SK-N-MC (cell line): ENCODE measurements at regions not wholly inside any gene's neighbourhood (a gene's known extent, or its start where the extent isn't known, plus 50 kb on each side); places are given as distances from the start of the nearest gene placed in this dataset.

Experiments
- DNase-seq: peaks from one replicate; pipeline ENCODE4 v3.0.0-alpha.2; 2011; ENCODE audit warnings: low read depth, low spot score
- H3K27ac ChIP-seq: fragments of 200-600 bp; sonication (generic); 2 replicates; pipeline ENCODE4 v1.5.1; 2016; ENCODE audit warnings: mixed run types
- H3K36me3 ChIP-seq: fragments of 200-600 bp; sonication (generic); 2 replicates; pipeline ENCODE4 v1.6.1; 2017; ENCODE audit warnings: antibody characterized with exemption, low read length, mixed read lengths; ENCODE audit not compliant: insufficient read depth
- H3K4me3 ChIP-seq: fragments of 200-600 bp; sonication (generic); 2 replicates; pipeline ENCODE4 v1.5.1; 2016
- H3K9ac ChIP-seq: fragments of 200-600 bp; sonication (generic); 2 replicates; pipeline ENCODE4 v1.8.0; 2017; ENCODE audit warnings: mixed run types, mixed read lengths; ENCODE audit not compliant: insufficient read length
- H3K9me3 ChIP-seq: fragments of 200-600 bp; sonication (generic); 2 replicates; pipeline ENCODE4 v1.6.1; 2017; ENCODE audit warnings: low read depth, mild to moderate bottlenecking, antibody characterized with exemption, low read length, moderate library complexity, mixed read lengths
- EZH2 ChIP-seq: fragments of 200-600 bp; sonication (generic); IDR thresholded peaks from one replicate; pipeline ENCODE4 v1.6.1; 2017; ENCODE audit warnings: antibody characterized with exemption
- FOXP2 ChIP-seq: optimal IDR thresholded peaks from 2 replicates; pipeline ENCODE3; 2011; ENCODE audit warnings: mild to moderate bottlenecking, moderate library complexity; ENCODE audit not compliant: insufficient read depth; ENCODE audit errors: extremely low read length, control extremely low read depth
- POLR2AphosphoS5 ChIP-seq: IDR thresholded peaks from 2 replicates; pipeline ENCODE4 v1.6.1; 2012; ENCODE audit warnings: mild to moderate bottlenecking, low read depth, low read length, borderline replicate concordance

DNA sequence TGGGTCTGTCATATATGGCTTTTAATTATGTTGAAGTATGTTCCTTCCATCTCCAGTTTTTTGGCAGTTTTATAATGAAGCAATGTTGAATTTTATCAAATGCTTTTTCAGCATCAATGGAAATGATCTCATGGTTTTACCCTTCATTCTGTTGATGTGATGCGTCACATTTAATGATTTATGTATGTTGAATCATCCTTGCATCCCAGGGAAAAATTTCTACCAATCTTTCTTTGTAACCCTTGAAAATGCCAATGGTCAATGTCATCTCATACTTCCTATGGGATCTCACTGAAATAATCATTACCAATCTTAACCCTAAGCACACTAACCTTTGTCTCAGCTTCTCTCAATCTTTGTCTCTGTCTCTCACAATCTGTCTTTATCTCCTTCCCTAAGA is 1004.0 kb downstream of the KCNT2 start:
- no peaks in the 10 kb centered on the region for H3K9me3 ChIP-seq
- no peak for DNase-seq
- H3K9ac ChIP-seq, result no peak overlapping the region
- no peak overlapping the region for H3K4me3 ChIP-seq
- H3K27ac ChIP-seq, result no peak overlapping the region
- no peaks in the 10 kb centered on the region for H3K36me3 ChIP-seq
- TF ChIP-seq FOXP2 (no peak), POLR2AphosphoS5 (no peak), EZH2 (no peak)

- Histone ChIP-seq H3K27ac (no peak overlapping the region), H3K9ac (no peak overlapping the region), H3K36me3 (no peaks in the 10 kb centered on the region), H3K9me3 (no peaks in the 10 kb centered on the region), H3K4me3 (no peak overlapping the region)
- no peak for TF ChIP-seq FOXP2
- TF ChIP-seq EZH2, result no peak
- TF ChIP-seq POLR2AphosphoS5, result no peak
- DNase-seq, result no peak
Measured at GRCh38 chr1:195597891-195598290, 1010.3 kb downstream of the KCNT2 start.

DNA sequence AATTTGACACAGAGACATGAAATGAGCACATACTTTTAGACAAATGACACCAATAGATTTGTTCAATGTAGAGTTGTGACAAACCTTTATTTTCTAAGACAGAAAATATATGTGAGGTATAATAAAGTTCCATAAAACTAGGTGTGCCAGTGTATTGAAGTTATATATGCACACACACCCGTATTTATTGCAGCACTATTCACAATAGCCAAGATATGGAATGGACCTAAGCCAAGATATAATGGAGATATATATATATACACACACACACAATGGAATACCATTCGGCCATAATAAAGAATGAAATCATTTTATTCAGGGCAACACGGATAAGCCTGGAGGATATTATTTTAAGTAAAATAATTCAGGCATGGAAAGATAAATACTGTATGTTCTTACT is 1013.5 kb downstream of the KCNT2 start:
- no peak for TF ChIP-seq POLR2AphosphoS5
- TF ChIP-seq EZH2, result no peak
- TF ChIP-seq FOXP2, result no peak
- H3K9ac ChIP-seq, result no peak overlapping the region
- H3K9me3 ChIP-seq, result no peaks in the 10 kb centered on the region
- H3K4me3 ChIP-seq, result no peak overlapping the region
- no peak for DNase-seq
- no peaks in the 10 kb centered on the region for H3K36me3 ChIP-seq
- no peak overlapping the region for H3K27ac ChIP-seq

DNA sequence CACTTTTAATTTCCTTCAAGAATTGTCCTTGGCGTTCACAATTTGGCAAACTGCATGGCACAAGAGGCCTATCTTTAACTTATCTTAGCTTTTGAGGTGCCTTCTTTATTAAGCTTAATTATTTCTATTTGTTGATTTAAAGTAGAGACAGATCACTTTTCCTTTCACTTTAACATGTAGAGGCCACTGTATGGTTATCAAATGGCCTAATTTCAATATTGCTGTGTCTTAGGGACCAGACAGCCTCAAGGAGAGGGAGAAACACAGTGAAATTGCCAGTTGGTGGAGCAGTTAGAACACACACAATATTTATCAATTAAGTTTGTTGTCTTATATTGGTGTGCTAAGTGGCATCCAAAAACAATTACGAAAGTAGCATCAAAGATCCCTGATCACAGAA is 1013.9 kb downstream of the KCNT2 start:
- H3K36me3 ChIP-seq, result no peaks in the 10 kb centered on the region
- no peak overlapping the region for H3K4me3 ChIP-seq
- DNase-seq, result no peak
- H3K9me3 ChIP-seq, result no peaks in the 10 kb centered on the region
- no peak for TF ChIP-seq EZH2
- TF ChIP-seq FOXP2, result no peak
- TF ChIP-seq POLR2AphosphoS5, result no peak
- H3K9ac ChIP-seq, result no peak overlapping the region
- H3K27ac ChIP-seq, result no peak overlapping the region

- H3K4me3 ChIP-seq, result peak overlapping the region; percentile 13; the same call in 1 of the 2 replicates
- H3K36me3 ChIP-seq, result no peaks in the 10 kb centered on the region
- DNase-seq, result peak; percentile 80
- TF ChIP-seq POLR2AphosphoS5 (peak; percentile 34; the same call in 1 of the 2 replicates), EZH2 (no peak), FOXP2 (no peak)
- no peak overlapping the region; the same call in 1 of the 2 replicates for H3K27ac ChIP-seq
- H3K9me3 ChIP-seq, result no peaks in the 10 kb centered on the region; the same call in 1 of the 2 replicates
- no peak overlapping the region for H3K9ac ChIP-seq
Measured at GRCh38 chr1:195591917-195592672, 1016.1 kb downstream of the KCNT2 start.

DNA sequence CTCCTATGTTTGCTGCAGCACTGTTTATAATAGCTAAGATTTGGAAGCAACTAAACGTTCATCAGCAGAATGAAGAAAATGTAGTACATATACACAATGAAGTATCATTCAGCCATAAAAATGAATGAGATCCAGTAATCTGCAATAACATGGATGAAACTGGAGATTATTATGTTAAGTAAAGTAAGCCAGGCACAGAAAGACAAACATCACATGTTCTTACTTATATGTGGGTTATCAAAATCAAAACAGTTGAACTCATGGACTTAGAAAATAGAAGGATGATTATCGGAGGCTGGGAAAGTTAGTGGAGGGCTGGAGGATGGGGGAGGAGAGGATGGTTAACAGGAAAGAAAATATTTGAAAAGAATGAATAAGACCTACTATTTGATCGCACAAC is 1017.6 kb downstream of the KCNT2 start:
- no peak for DNase-seq
- Histone ChIP-seq H3K4me3 (no peak overlapping the region), H3K27ac (no peak overlapping the region), H3K36me3 (no peaks in the 10 kb centered on the region), H3K9me3 (no peaks in the 10 kb centered on the region; the same call in 1 of the 2 replicates), H3K9ac (no peak overlapping the region)
- TF ChIP-seq EZH2, result no peak

DNA sequence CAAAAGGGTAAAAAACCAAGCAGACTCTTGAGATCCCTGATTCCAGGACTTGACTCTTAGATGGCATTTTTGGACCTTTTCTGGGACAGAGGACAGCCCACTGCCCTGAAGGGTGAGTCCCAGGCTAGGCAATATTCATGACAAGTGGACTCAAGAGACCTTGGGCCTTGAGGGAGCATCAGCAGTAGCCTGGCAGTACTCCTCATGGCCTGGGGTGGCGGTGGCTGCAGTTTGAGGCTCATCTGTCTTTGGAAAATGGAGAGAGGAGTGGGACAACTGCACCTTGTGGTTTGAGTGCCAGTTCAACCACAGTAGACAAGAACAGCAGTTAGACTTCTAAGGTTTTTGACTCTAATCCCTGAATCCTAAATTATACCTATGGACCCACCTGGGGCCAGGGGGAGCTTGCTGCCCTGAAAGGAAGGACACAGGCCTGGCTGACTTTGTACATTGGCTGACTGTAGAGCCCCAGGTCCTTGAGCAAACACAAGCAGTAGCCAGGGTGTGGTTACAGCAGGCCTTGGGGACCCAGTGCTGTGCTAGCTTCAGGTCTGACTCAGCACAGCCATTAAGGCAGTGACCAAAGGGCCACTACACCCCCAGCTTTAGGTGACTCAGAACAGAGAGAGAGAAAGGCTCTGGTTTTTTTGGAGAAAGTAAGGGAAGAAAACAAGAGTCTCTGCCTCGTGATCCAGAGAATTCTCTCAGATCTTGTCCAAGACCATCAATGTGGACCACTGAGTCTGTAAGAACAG is 1023.2 kb downstream of the KCNT2 start:
- Histone ChIP-seq H3K4me3 (no peak overlapping the region), H3K27ac (no peak overlapping the region), H3K36me3 (no peaks in the 10 kb centered on the region), H3K9ac (no peak overlapping the region), H3K9me3 (no peaks in the 10 kb centered on the region; the same call in 1 of the 2 replicates)
- DNase-seq, result no peak
- no peak for TF ChIP-seq FOXP2
- TF ChIP-seq EZH2, result no peak
- TF ChIP-seq POLR2AphosphoS5, result no peak

GRCh38 chr1:195580988-195581387 is 1027.3 kb downstream of the KCNT2 start:
- no peak overlapping the region for H3K4me3 ChIP-seq
- H3K9me3 ChIP-seq, result no peaks in the 10 kb centered on the region
- DNase-seq, result no peak
- H3K9ac ChIP-seq, result no peak overlapping the region
- no peak overlapping the region for H3K27ac ChIP-seq
- TF ChIP-seq EZH2, result no peak
- TF ChIP-seq POLR2AphosphoS5, result no peak
- no peak for TF ChIP-seq FOXP2
- H3K36me3 ChIP-seq, result no peaks in the 10 kb centered on the region
